ENCODE measurements at regions not wholly inside any gene's neighbourhood (a gene's known extent, or its start where the extent isn't known, plus 50 kb on each side); places are given as distances from the start of the nearest gene placed in this dataset.

DNA sequence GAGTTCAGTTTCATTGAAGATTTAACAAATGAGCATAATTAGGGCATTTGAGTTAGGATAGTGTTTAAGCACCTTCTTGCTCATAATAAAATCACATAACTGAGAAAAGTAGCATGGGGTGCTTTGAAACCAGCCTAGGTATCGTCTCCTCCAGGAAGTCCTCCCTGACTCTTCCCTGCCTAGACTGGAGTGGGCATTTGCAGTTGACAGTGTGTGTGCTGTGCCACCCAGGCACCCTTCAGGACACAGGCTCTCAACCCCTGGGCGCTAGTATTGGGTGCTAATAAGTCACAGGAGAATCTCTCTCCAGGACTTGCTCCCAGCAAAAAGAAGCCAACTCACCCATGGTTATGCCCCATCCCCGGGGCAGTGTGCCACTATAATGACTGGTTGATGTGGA is 584.1 kb downstream of the INSC start:
- TF ChIP-seq TAF1 (IDR thresholded peaks at IDR 0.05; ENCODE audit: low read depth, low read length) (no peak), POLR2A (IDR thresholded peaks at IDR 0.05; ENCODE audit: low read depth, low read length) (no peak), POLR2AphosphoS5 (IDR thresholded peaks at IDR 0.05; ENCODE audit: low read depth, low read length) (no peak), PAX5 (IDR thresholded peaks at IDR 0.05; ENCODE audit: insufficient read depth, low read length, severe bottlenecking) (no peak), POU2F2 (IDR thresholded peaks at IDR 0.05; ENCODE audit: low read depth, low read length) (no peak)
